PC-9 (cell line): ENCODE measurements at regions not wholly inside any gene's neighbourhood (a gene's known extent, or its start where the extent isn't known, plus 50 kb on each side); places are given as distances from the start of the nearest gene placed in this dataset.

Experiments
- BruUV-seq: library from RNA; stranded (reverse); fragments of 400-500 nt; replicated peaks from 2 replicates; lab custom pipeline; 2021; lab: Mats Ljungman, UMichigan
- CTCF ChIA-PET: fragments of 300-600 bp; sonication (Branson Sonifier 250); formaldehyde crosslinking; loops from one replicate; lab custom pipeline; 2022; ENCODE audit warnings: antibody characterized with exemption; lab: Charles Lee
- POLR2A ChIA-PET: fragments of 300-600 bp; sonication (Branson Sonifier 250); formaldehyde crosslinking; loops from one replicate; lab custom pipeline; 2022; ENCODE audit warnings: antibody characterized with exemption; ENCODE audit not compliant: unreplicated experiment; lab: Charles Lee
- DNase-seq, 2 experiments: peaks; one replicate each; pipeline versions ENCODE4 v3.0.0 to v3.0.0-alpha.2; 2015 to 2022; ENCODE audit warnings: mixed read lengths in 1 of 2
- H2AFZ ChIP-seq: fragments of 200-600 bp; sonication (generic); 2 replicates; pipeline ENCODE4 v1.8.1; 2017; ENCODE audit warnings: antibody characterized with exemption
- H3F3A ChIP-seq: fragments of 200-600 bp; sonication (generic); 2 replicates; pipeline ENCODE4 v1.8.1; 2017; ENCODE audit warnings: antibody characterized with exemption, mild to moderate bottlenecking, low read depth; ENCODE audit not compliant: insufficient read depth
- H3K27ac ChIP-seq: fragments of 200-600 bp; sonication (generic); 2 replicates; pipeline ENCODE4 v1.6.1; 2016; ENCODE audit warnings: mixed run types
- H3K27me3 ChIP-seq: fragments of 200-600 bp; sonication (generic); 2 replicates; pipeline ENCODE4 v1.6.1; 2016; ENCODE audit warnings: low read depth, mixed run types; ENCODE audit not compliant: insufficient read depth
- H3K36me3 ChIP-seq: fragments of 200-600 bp; sonication (generic); 2 replicates; pipeline ENCODE4 v1.6.1; 2016; ENCODE audit warnings: low read depth, mixed run types
- H3K4me1 ChIP-seq: fragments of 200-600 bp; sonication (generic); replicated peaks from 2 replicates; pipeline ENCODE4 v1.6.1; 2016; ENCODE audit warnings: mixed run types; ENCODE audit not compliant: insufficient read depth
- H3K4me2 ChIP-seq: fragments of 200-600 bp; sonication (generic); 2 replicates; pipeline ENCODE4 v1.6.1; 2017; ENCODE audit warnings: mixed run types
- H3K4me3 ChIP-seq: fragments of 200-600 bp; sonication (generic); 2 replicates; pipeline ENCODE4 v1.6.1; 2016; ENCODE audit warnings: mixed run types
- H3K79me2 ChIP-seq: fragments of 200-600 bp; sonication (generic); 2 replicates; pipeline ENCODE4 v1.6.1; 2017; ENCODE audit warnings: low read depth, mixed run types
- H3K9me2 ChIP-seq: fragments of 200-600 bp; sonication (generic); 2 replicates; pipeline ENCODE4 v1.8.1; 2017; ENCODE audit warnings: mild to moderate bottlenecking; ENCODE audit not compliant: insufficient read depth
- H3K9me3 ChIP-seq: fragments of 200-600 bp; sonication (generic); 2 replicates; pipeline ENCODE4 v1.8.1; 2016; ENCODE audit warnings: low read depth; ENCODE audit not compliant: insufficient read depth
- H4K20me1 ChIP-seq: fragments of 200-600 bp; sonication (generic); 2 replicates; pipeline ENCODE4 v1.8.1; 2017; ENCODE audit not compliant: insufficient read depth
- CTCF ChIP-seq: fragments of 200-600 bp; sonication (generic); conservative IDR thresholded peaks from 2 replicates; pipeline ENCODE4 v1.6.1; 2017; ENCODE audit warnings: mixed run types, antibody characterized with exemption, mild to moderate bottlenecking, moderate library complexity
- EZH2 ChIP-seq: fragments of 200-600 bp; sonication (generic); IDR thresholded peaks from 2 replicates; pipeline ENCODE4 v1.8.0; 2017; ENCODE audit warnings: antibody characterized with exemption, low read depth
- intact Hi-C: fragments of 100-400 bp; cut with micrococcal nuclease; formaldehyde crosslinking; loops from one replicate; pipeline ENCODE4 v1.10.0; 2022; ENCODE audit not compliant: unreplicated experiment

GRCh38 chr2:226664661-226665060, 135.0 kb downstream of the IRS1 start:
- H3F3A ChIP-seq, result peaks cover 9% of the 10 kb centered on the region; the same call in 1 of the 2 replicates
- H3K4me3 ChIP-seq, result no peak overlapping the region
- H3K4me2 ChIP-seq, result no peak overlapping the region
- H4K20me1 ChIP-seq, result no peaks in the 10 kb centered on the region
- CTCF ChIA-PET, result no interaction called here
- no peak overlapping the region for H3K27ac ChIP-seq
- H3K27me3 ChIP-seq, result no peaks in the 10 kb centered on the region
- no peaks in the 10 kb centered on the region for H3K9me2 ChIP-seq
- no peak overlapping the region for H2AFZ ChIP-seq
- intact Hi-C loops, result loop anchor here (5.0 kb wide), 1 partner anchor 63 kb away; no protein-coding TSS in a partner anchor
- H3K4me1 ChIP-seq, result peaks cover 27% of the 10 kb centered on the region
- TF ChIP-seq EZH2, result no peak
- no peak for TF ChIP-seq CTCF
- POLR2A ChIA-PET, result no interaction called here
- no peak for DNase-seq
- no peaks in the 10 kb centered on the region; the same call in 1 of the 2 replicates for H3K9me3 ChIP-seq
- no peaks in the 10 kb centered on the region for H3K79me2 ChIP-seq
- no peaks in the 10 kb centered on the region for H3K36me3 ChIP-seq
- BruUV-seq, result no TSS peak

GRCh38 chr2:226664140-226664539, 135.5 kb downstream of the IRS1 start:
- H3K4me3 ChIP-seq, result no peak overlapping the region
- no peak for DNase-seq
- H3K9me3 ChIP-seq, result no peaks in the 10 kb centered on the region; the same call in 1 of the 2 replicates
- H3K27me3 ChIP-seq, result no peaks in the 10 kb centered on the region
- CTCF ChIA-PET, result no interaction called here
- no peak overlapping the region for H3K27ac ChIP-seq
- POLR2A ChIA-PET, result no interaction called here
- no peak overlapping the region for H3K4me2 ChIP-seq
- TF ChIP-seq CTCF, result no peak
- no peak for TF ChIP-seq EZH2
- intact Hi-C loops, result loop anchor here (5.0 kb wide), 1 partner anchor 63 kb away; no protein-coding TSS in a partner anchor
- H3F3A ChIP-seq, result peaks cover 9% of the 10 kb centered on the region; the same call in 1 of the 2 replicates
- no peaks in the 10 kb centered on the region for H4K20me1 ChIP-seq
- BruUV-seq, result no TSS peak
- H3K9me2 ChIP-seq, result no peaks in the 10 kb centered on the region
- no peak overlapping the region for H2AFZ ChIP-seq
- H3K79me2 ChIP-seq, result no peaks in the 10 kb centered on the region
- H3K4me1 ChIP-seq, result peaks cover 27% of the 10 kb centered on the region
- no peaks in the 10 kb centered on the region for H3K36me3 ChIP-seq

GRCh38 chr2:226661789-226662545, 137.7 kb downstream of the IRS1 start:
- no peak overlapping the region for H2AFZ ChIP-seq
- H3K36me3 ChIP-seq, result no peaks in the 10 kb centered on the region
- TF ChIP-seq CTCF, result no peak
- TF ChIP-seq EZH2, result no peak
- no peaks in the 10 kb centered on the region for H3K79me2 ChIP-seq
- ChIA-PET CTCF (no interaction called here), POLR2A (interaction anchor here (0.6 kb wide), 1 partner anchor 83 kb away, joined by 5 read pairs; no protein-coding TSS in a partner anchor)
- H3K4me3 ChIP-seq, result peak overlapping the region; percentile 14; the same call in 1 of the 2 replicates
- no peaks in the 10 kb centered on the region for H4K20me1 ChIP-seq
- H3K4me1 ChIP-seq, result peaks cover 27% of the 10 kb centered on the region
- H3F3A ChIP-seq, result peaks cover 9% of the 10 kb centered on the region; the same call in 1 of the 2 replicates
- DNase-seq, result peak; percentile 81 to 95
- peak overlapping the region; percentile 92 for H3K27ac ChIP-seq
- no peaks in the 10 kb centered on the region for H3K27me3 ChIP-seq
- peak overlapping the region; percentile 67 for H3K4me2 ChIP-seq
- no peaks in the 10 kb centered on the region for H3K9me2 ChIP-seq
- TSS peak; percentile 34 for BruUV-seq
- intact Hi-C loops, result loop anchor here (1.0 to 5.0 kb wide), 4 partner anchors 10 to 129 kb away; no protein-coding TSS in a partner anchor
- peaks cover 8% of the 10 kb centered on the region; the same call in 1 of the 2 replicates for H3K9me3 ChIP-seq
